ENCODE measurements at regions not wholly inside any gene's neighbourhood (a gene's known extent, or its start where the extent isn't known, plus 50 kb on each side); places are given as distances from the start of the nearest gene placed in this dataset.

DNA sequence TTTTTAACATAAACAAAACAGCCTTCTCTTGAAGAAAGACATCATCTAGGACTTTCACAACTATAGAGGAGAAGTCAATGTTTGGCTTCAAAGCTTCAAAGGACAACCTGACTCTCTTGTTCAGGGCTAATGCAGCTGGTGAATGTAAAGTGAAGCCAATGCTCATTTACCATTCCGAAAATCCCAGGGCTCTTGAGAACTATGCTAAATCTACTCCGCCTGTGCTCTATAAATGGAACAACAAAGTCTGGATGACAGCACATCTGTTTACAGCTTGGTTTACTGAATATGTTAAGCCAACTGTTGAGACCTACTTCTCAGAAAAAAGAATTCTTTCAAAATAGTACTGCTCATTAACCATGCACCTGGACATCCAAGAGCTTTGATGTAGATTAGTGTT is 259.8 kb upstream of the NR5A2 start (continued):
- TF ChIP-seq, protein P1, sequence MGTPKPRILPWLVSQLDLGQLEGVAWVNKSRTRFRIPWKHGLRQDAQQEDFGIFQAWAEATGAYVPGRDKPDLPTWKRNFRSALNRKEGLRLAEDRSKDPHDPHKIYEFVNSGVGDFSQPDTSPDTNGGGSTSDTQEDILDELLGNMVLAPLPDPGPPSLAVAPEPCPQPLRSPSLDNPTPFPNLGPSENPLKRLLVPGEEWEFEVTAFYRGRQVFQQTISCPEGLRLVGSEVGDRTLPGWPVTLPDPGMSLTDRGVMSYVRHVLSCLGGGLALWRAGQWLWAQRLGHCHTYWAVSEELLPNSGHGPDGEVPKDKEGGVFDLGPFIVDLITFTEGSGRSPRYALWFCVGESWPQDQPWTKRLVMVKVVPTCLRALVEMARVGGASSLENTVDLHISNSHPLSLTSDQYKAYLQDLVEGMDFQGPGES (IDR thresholded peaks at IDR 0.05), result no peak

- Histone ChIP-seq H4K20me1 (ENCODE audit: control insufficient read depth, insufficient read depth) (no peaks in the 10 kb centered on the region), H3K9me3 (replicated peaks; ENCODE audit: control insufficient read depth, insufficient read depth, low read length) (no peaks in the 10 kb centered on the region), H3K4me3 (no peak overlapping the region), H3K4me1 (ENCODE audit: control insufficient read depth, insufficient read depth, low read length) (no peaks in the 10 kb centered on the region), H3K27ac (ENCODE audit: control insufficient read depth, insufficient read depth) (no peak overlapping the region), H3K36me3 (ENCODE audit: control insufficient read depth in 2 of 2, insufficient read depth in 2 of 2, low read length in 1 of 2) (no peaks in the 10 kb centered on the region), H3K9ac (ENCODE audit: control insufficient read depth, insufficient read depth, low read length) (no peak overlapping the region), H3K79me2 (ENCODE audit: control insufficient read depth, insufficient read depth, low read length) (no peaks in the 10 kb centered on the region), H2AFZ (ENCODE audit: control insufficient read depth, low read depth, low read length) (no peak overlapping the region), H3K27me3 (replicated peaks in 1 of 2; ENCODE audit: control insufficient read depth in 2 of 2, insufficient read depth in 2 of 2, low read length in 1 of 2) (no peaks in the 10 kb centered on the region), H3K4me2 (ENCODE audit: control insufficient read depth, insufficient read depth) (no peak overlapping the region)
- DNase-seq (ENCODE audit: low read depth, low spot score) (no peak), ATAC-seq (no peak), FAIRE-seq (no peak)
- 0% methylated on average over 1 of the region's 1 CpG for WGBS (ENCODE audit: insufficient coverage, insufficient replicate concordance, low lambda C conversion rate, missing lambda C conversion rate)
- ChIA-PET RAD21 (ENCODE audit: unreplicated experiment) (no interaction called here), SMC1A (ENCODE audit: uncharacterized antibody, unreplicated experiment) (interaction anchor here (0.5 to 1.8 kb wide), 3 partner anchors 13 to 166 kb away, joined by 3 to 5 read pairs (median 4); no protein-coding TSS in a partner anchor), POLR2A (no interaction called here), CTCF (interaction anchor here (0.6 kb wide), 1 partner anchor 90 kb away, joined by 3 read pairs; no protein-coding TSS in a partner anchor)
- no peak for TF ChIP-seq HCFC1 (IDR thresholded peaks at IDR 0.05; ENCODE audit: low read length)
- TF ChIP-seq TAF1 (IDR thresholded peaks at IDR 0.05; ENCODE audit: borderline replicate concordance, low read depth, low read length), result no peak
- TF ChIP-seq NR2F1 (conservative IDR thresholded peaks at IDR 0.05), result no peak
- no peak for TF ChIP-seq BCL11A (IDR thresholded peaks at IDR 0.05; ENCODE audit: low read depth, low read length)
- no peak for TF ChIP-seq ZNF217 (IDR thresholded peaks at IDR 0.05)
- no peak for TF ChIP-seq TARDBP (IDR thresholded peaks at IDR 0.05; ENCODE audit: borderline replicate concordance)
- TF ChIP-seq ZNF24 (IDR thresholded peaks at IDR 0.05), result no peak
- TF ChIP-seq, protein P2, sequence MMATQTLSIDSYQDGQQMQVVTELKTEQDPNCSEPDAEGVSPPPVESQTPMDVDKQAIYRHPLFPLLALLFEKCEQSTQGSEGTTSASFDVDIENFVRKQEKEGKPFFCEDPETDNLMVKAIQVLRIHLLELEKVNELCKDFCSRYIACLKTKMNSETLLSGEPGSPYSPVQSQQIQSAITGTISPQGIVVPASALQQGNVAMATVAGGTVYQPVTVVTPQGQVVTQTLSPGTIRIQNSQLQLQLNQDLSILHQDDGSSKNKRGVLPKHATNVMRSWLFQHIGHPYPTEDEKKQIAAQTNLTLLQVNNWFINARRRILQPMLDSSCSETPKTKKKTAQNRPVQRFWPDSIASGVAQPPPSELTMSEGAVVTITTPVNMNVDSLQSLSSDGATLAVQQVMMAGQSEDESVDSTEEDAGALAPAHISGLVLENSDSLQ (IDR thresholded peaks at IDR 0.05), result no peak
- no peak for TF ChIP-seq JUNB (IDR thresholded peaks at IDR 0.05)
- TF ChIP-seq, protein P3, sequence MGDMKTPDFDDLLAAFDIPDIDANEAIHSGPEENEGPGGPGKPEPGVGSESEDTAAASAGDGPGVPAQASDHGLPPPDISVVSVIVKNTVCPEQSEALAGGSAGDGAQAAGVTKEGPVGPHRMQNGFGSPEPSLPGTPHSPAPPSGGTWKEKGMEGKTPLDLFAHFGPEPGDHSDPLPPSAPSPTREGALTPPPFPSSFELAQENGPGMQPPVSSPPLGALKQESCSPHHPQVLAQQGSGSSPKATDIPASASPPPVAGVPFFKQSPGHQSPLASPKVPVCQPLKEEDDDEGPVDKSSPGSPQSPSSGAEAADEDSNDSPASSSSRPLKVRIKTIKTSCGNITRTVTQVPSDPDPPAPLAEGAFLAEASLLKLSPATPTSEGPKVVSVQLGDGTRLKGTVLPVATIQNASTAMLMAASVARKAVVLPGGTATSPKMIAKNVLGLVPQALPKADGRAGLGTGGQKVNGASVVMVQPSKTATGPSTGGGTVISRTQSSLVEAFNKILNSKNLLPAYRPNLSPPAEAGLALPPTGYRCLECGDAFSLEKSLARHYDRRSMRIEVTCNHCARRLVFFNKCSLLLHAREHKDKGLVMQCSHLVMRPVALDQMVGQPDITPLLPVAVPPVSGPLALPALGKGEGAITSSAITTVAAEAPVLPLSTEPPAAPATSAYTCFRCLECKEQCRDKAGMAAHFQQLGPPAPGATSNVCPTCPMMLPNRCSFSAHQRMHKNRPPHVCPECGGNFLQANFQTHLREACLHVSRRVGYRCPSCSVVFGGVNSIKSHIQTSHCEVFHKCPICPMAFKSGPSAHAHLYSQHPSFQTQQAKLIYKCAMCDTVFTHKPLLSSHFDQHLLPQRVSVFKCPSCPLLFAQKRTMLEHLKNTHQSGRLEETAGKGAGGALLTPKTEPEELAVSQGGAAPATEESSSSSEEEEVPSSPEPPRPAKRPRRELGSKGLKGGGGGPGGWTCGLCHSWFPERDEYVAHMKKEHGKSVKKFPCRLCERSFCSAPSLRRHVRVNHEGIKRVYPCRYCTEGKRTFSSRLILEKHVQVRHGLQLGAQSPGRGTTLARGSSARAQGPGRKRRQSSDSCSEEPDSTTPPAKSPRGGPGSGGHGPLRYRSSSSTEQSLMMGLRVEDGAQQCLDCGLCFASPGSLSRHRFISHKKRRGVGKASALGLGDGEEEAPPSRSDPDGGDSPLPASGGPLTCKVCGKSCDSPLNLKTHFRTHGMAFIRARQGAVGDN (IDR thresholded peaks at IDR 0.05), result no peak
- TF ChIP-seq HSF1 (IDR thresholded peaks at IDR 0.05; ENCODE audit: low read depth, low read length), result no peak
- no peak for TF ChIP-seq SIN3A (IDR thresholded peaks at IDR 0.05; ENCODE audit: low read depth, low read length)
- TF ChIP-seq EED (IDR thresholded peaks at IDR 0.05; ENCODE audit: low read depth), result no peak
- no peak for TF ChIP-seq BRCA1 (IDR thresholded peaks at IDR 0.05; ENCODE audit: low read depth, low read length)
- TF ChIP-seq SMAD5 (IDR thresholded peaks at IDR 0.05; ENCODE audit: low read depth), result no peak
- intact Hi-C loops (cut with micrococcal nuclease; ENCODE audit: unreplicated experiment), result no loop called here
- in situ Hi-C loops (cut with MboI), result no loop called here
- BruUV-seq (replicated peaks), result no TSS peak
These were observed 252.9 kb upstream of the NR5A2 start for GRCh38 chr1:199774433-199775089.
